Pancreas (tissue), 10 donors: ENCODE measurements at regions not wholly inside any gene's neighbourhood (a gene's known extent, or its start where the extent isn't known, plus 50 kb on each side); places are given as distances from the start of the nearest gene placed in this dataset.

Source experiments
- ATAC-seq, 4 donors: fragments of 200-7000 bp; cut with Tn5 transposase; one replicate each; pipeline versions ENCODE4 v1.8.0 to v1.9.1; 2020; ENCODE audit warnings: mild to moderate bottlenecking in 4 of 4, moderate library complexity in 4 of 4
- DNase-seq, 6 donors: peaks; one replicate each; pipeline ENCODE4 v3.0.0-alpha.2; 2020
- FAIRE-seq: peaks from 2 replicates; lab custom pipeline; 2012; peaks lifted over from hg19 to GRCh38; lab: Jason Lieb, UNC
- H3K27ac ChIP-seq, 4 donors: fragments of 200-600 bp; sonication (generic); 1 replicate in 3 of 4; 2 replicates in 1 of 4; pipeline versions ENCODE4 v1.5.0 to v1.8.0; 2020
- H3K27me3 ChIP-seq, 4 donors: fragments of 200-600 bp; one replicate each; pipeline ENCODE4 v1.8.0; 2021
- H3K36me3 ChIP-seq, 3 donors: fragments of 200-600 bp; sonication (generic) in 1 of 3; one replicate each; pipeline versions ENCODE4 v1.5.0 to v1.8.0; 2020 to 2021
- H3K4me1 ChIP-seq, 3 donors: fragments of 200-600 bp; one replicate each; pipeline ENCODE4 v1.8.0; 2021
- H3K4me3 ChIP-seq, 4 donors: fragments of 200-600 bp; sonication (generic) in 2 of 4; one replicate each; pipeline versions ENCODE4 v1.5.0 to v1.8.0; 2020 to 2021
- H3K9me3 ChIP-seq, 4 donors: fragments of 200-600 bp; one replicate each; pipeline ENCODE4 v1.8.0; 2021
- WGBS, 2 donors: extraction: QIAGEN DNeasy Blood & Tissue Kit; methylation state at CpG; one replicate each; pipeline ENCODE4 v1.1.7; 2013; 5-methylcytosine and 5-hydroxymethylcytosine counted together
- intact Hi-C, 3 donors: fragments of 100-400 bp; cut with DNase I; formaldehyde crosslinking; loops; one replicate each; pipeline versions ENCODE4 v1.11.1 to v1.14.2; 2022
- TF ChIP-seq, protein P1 (sequence below), 4 donors: fragments of 200-600 bp; sonication (generic) in 3 of 4; IDR thresholded peaks; one replicate each; pipeline versions ENCODE4 v1.5.0 to v1.8.0; 2021; ENCODE audit warnings: antibody characterized with exemption in 4 of 4
- donor health status: healthy with polysubstance abuse.
- donor health status: DM: no; HTN: no; CAD: no; lungs with moderate emphysema.
- donor health status: DM: no; HTN: no; CAD: no.
- donor health status: control.
- donor health status: control.
- donor health status: Bipolar disorder and iron deficiency.
- donor health status: DM: yes; HTN: yes; CAD: no.
- donor health status: DM: no; HTN: no; CAD: no.
- donor health status: DM: no; HTN: no; CAD: no.
- donor health status: DM: yes; HTN: yes; CAD: no.

- no peaks in the 10 kb centered on the region for H3K9me3 ChIP-seq
- no peak overlapping the region for H3K4me3 ChIP-seq
- FAIRE-seq (no peak), DNase-seq (no peak), ATAC-seq (peak in 2 of 4 donors; percentile 7 to 34)
- TF ChIP-seq, protein P1, sequence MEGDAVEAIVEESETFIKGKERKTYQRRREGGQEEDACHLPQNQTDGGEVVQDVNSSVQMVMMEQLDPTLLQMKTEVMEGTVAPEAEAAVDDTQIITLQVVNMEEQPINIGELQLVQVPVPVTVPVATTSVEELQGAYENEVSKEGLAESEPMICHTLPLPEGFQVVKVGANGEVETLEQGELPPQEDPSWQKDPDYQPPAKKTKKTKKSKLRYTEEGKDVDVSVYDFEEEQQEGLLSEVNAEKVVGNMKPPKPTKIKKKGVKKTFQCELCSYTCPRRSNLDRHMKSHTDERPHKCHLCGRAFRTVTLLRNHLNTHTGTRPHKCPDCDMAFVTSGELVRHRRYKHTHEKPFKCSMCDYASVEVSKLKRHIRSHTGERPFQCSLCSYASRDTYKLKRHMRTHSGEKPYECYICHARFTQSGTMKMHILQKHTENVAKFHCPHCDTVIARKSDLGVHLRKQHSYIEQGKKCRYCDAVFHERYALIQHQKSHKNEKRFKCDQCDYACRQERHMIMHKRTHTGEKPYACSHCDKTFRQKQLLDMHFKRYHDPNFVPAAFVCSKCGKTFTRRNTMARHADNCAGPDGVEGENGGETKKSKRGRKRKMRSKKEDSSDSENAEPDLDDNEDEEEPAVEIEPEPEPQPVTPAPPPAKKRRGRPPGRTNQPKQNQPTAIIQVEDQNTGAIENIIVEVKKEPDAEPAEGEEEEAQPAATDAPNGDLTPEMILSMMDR (IDR thresholded peaks at IDR 0.05): no peak
- no peaks in the 10 kb centered on the region for H3K27me3 ChIP-seq
- H3K36me3 ChIP-seq: no peaks in the 10 kb centered on the region
- H3K27ac ChIP-seq: no peak overlapping the region
- no peaks in the 10 kb centered on the region for H3K4me1 ChIP-seq
- intact Hi-C loops: no loop called here
- WGBS, 2 donors: 58 to 60% methylated on average over 6 of the region's 6 CpGs
Measured at GRCh38 chr1:109818271-109818987, 54.7 kb upstream of the EPS8L3 start.

DNA sequence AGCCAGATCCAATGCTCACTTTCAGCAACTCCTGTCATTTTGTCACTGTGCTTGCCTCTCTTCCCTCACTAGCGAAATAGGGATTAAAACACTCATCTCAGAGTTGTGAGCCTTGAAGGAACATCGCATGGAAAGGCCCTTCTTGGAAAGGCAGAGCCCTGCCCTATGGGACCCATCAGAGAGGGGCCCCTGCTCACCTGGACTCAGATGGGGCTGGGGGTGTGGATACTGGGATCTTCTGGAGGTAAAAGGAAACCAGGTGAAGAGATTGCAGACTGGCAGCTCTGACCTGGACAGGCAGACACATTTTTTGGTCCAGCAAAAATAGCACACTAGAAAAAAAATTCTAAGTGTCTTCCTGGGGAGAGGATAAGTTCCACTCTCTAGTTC is 54.2 kb upstream of the EPS8L3 start:
- DNase-seq: no peak

DNA sequence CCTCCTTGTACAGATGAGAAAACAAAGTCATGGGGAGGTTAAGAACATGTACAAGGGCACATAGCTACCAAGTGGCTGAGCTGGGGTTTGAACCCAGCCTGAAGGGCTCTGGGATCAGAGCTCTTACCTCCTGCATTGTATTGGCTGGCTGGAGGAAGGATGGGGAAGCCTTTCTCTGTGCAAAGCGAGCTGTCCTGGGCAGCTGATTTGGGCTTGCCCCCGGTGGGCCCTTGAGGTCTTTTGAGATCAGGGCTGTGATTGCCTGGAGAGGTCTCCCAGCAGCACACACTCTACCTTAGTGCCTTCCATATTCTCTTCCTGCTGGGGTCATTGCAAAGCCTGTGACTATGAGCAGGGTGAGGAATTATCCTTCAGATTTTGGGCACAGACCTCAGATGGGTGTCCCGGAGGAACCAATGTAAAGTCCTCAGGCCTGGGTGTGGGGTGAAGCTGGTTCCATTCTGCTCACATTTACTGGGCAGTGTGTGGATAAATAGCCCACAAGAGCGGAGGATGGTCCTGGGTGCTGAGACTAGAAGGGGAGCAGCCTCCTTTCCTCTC is 53.3 kb upstream of the EPS8L3 start:
- Histone ChIP-seq H3K36me3 (no peaks in the 10 kb centered on the region), H3K27me3 (no peaks in the 10 kb centered on the region), H3K4me3 (no peak overlapping the region), H3K9me3 (no peaks in the 10 kb centered on the region), H3K4me1 (no peaks in the 10 kb centered on the region), H3K27ac (peak overlapping the region in 1 of 4 donors; percentile 2)
- ATAC-seq (no peak), FAIRE-seq (no peak), DNase-seq (no peak)
- intact Hi-C loops: no loop called here
- TF ChIP-seq, protein P1 (IDR thresholded peaks at IDR 0.05): no peak
- WGBS, 2 donors: 88 to 89% methylated on average over 4 of the region's 4 CpGs

More for the DNA sequence above, 54.2 kb upstream of the EPS8L3 start:
- 87 to 88% methylated on average over 2 of the region's 2 CpGs for WGBS, 2 donors
- Histone ChIP-seq H3K36me3 (no peaks in the 10 kb centered on the region), H3K27ac (no peak overlapping the region), H3K9me3 (no peaks in the 10 kb centered on the region), H3K4me1 (no peaks in the 10 kb centered on the region), H3K4me3 (no peak overlapping the region), H3K27me3 (no peaks in the 10 kb centered on the region)
- ATAC-seq (no peak), FAIRE-seq (no peak)
- TF ChIP-seq, protein P1 (IDR thresholded peaks at IDR 0.05): no peak
- intact Hi-C loops: no loop called here

DNA sequence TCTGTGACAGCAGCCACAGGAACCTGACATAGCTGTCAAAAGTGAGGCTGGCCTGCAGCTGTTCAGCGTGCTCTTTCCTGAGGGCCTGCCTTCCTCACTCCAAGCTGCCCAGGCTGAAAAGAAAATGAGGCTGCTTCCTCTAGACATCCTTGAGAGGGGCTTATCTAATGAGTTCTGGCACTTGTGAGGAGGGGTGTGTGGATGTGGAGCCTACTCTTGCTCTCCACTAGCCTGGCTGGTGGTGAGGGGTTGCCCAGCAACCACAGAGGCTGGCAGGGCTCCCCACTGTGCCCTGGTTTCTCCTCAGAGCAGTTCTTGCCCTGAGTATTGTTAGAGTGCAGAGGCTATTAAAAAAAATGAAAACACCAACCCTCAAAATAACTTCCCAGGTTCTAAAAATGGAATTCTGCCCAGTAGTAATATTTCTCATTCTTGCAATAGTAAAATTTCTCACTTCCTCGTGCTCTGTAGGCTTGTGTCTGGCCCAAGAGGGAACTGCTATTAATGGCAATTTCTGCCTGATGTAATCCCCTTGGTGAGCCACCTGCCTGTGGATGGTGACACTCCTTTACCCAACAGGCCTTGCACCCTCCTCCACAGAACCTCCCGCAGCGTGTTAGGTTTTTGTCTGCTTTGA is 52.6 kb upstream of the EPS8L3 start:
- peak overlapping the region in 1 of 4 donors; percentile 58 for H3K27ac ChIP-seq
- FAIRE-seq (no peak), DNase-seq (no peak), ATAC-seq (peak in 3 of 4 donors; percentile 49 to 73 (median 71))
- TF ChIP-seq, protein P1 (IDR thresholded peaks at IDR 0.05): no peak
- H3K27me3 ChIP-seq: no peaks in the 10 kb centered on the region
- no peaks in the 10 kb centered on the region for H3K4me1 ChIP-seq
- no peaks in the 10 kb centered on the region for H3K36me3 ChIP-seq
- intact Hi-C loops: no loop called here
- H3K9me3 ChIP-seq: no peaks in the 10 kb centered on the region
- WGBS, 2 donors: 64 to 65% methylated on average over 4 of the region's 4 CpGs
- H3K4me3 ChIP-seq: no peak overlapping the region

- ATAC-seq (no peak), FAIRE-seq (no peak), DNase-seq (no peak)
- TF ChIP-seq, protein P1 (IDR thresholded peaks at IDR 0.05): no peak
- intact Hi-C loops: no loop called here
- Histone ChIP-seq H3K4me3 (no peak overlapping the region), H3K27me3 (no peaks in the 10 kb centered on the region), H3K9me3 (no peaks in the 10 kb centered on the region), H3K27ac (peak overlapping the region in 1 of 4 donors; percentile 58), H3K36me3 (no peaks in the 10 kb centered on the region), H3K4me1 (no peaks in the 10 kb centered on the region)
- 41 to 50% methylated on average over 3 of the region's 3 CpGs for WGBS, 2 donors
Measured at GRCh38 chr1:109815809-109816174, 52.1 kb upstream of the EPS8L3 start.
